ENCODE measurements at regions not wholly inside any gene's neighbourhood (a gene's known extent, or its start where the extent isn't known, plus 50 kb on each side); places are given as distances from the start of the nearest gene placed in this dataset.
"Not testable (repeated sequence)": the region's sequence is repeated elsewhere in the genome, so short reads cannot be mapped to it uniquely, and the experiment has no call there.

GRCh38 chr3:21962456-21962855, 211.4 kb upstream of the ZNF385D start:
- no peak overlapping the region for H3K27ac ChIP-seq
- TF ChIP-seq CTCF (IDR thresholded peaks at IDR 0.05) (no peak), ZFX (IDR thresholded peaks at IDR 0.05; ENCODE audit: borderline replicate concordance) (no peak)

GRCh38 chr3:21966457-21966856, 215.4 kb upstream of the ZNF385D start:
- H3K27ac ChIP-seq = not testable (repeated sequence)

GRCh38 chr3:21979706-21980105, 228.7 kb upstream of the ZNF385D start:
- TF ChIP-seq ZFX (IDR thresholded peaks at IDR 0.05; ENCODE audit: borderline replicate concordance) = no peak
- no peak for TF ChIP-seq CTCF (IDR thresholded peaks at IDR 0.05)

GRCh38 chr3:21989341-21990042, 238.5 kb upstream of the ZNF385D start:
- TF ChIP-seq ZFX (IDR thresholded peaks at IDR 0.05; ENCODE audit: borderline replicate concordance) (no peak), CTCF (IDR thresholded peaks at IDR 0.05) (no peak)
- H3K27ac ChIP-seq = peak overlapping the region; percentile 69

More at GRCh38 chr3:21979706-21980105, 228.7 kb upstream of the ZNF385D start:
- no peak overlapping the region for H3K27ac ChIP-seq

- H3K27ac ChIP-seq = no peak overlapping the region
- TF ChIP-seq ZFX (IDR thresholded peaks at IDR 0.05; ENCODE audit: borderline replicate concordance) (no peak), CTCF (IDR thresholded peaks at IDR 0.05) (no peak)
Observed at GRCh38 chr3:21991061-21991460, 240.1 kb upstream of the ZNF385D start.

- no peak for TF ChIP-seq CTCF (IDR thresholded peaks at IDR 0.05)
- TF ChIP-seq ZFX (IDR thresholded peaks at IDR 0.05; ENCODE audit: borderline replicate concordance) = no peak
- H3K27ac ChIP-seq = no peak overlapping the region
Observed at GRCh38 chr3:21995079-21995607, 244.1 kb upstream of the ZNF385D start.

- no peak overlapping the region for H3K27ac ChIP-seq
- TF ChIP-seq ZFX (IDR thresholded peaks at IDR 0.05; ENCODE audit: borderline replicate concordance) (no peak), CTCF (IDR thresholded peaks at IDR 0.05) (no peak)
Observed at GRCh38 chr3:22007368-22007767, 256.4 kb upstream of the ZNF385D start.

Data from 22Rv1 (cell line).